Calu3 (cell line): ENCODE measurements at regions not wholly inside any gene's neighbourhood (a gene's known extent, or its start where the extent isn't known, plus 50 kb on each side); places are given as distances from the start of the nearest gene placed in this dataset.

ENCODE experiments used
- BruUV-seq: library from RNA; stranded (reverse); fragments of 400-500 nt; replicated peaks from 2 replicates; lab custom pipeline; 2021; lab: Mats Ljungman, UMichigan
- CTCF ChIA-PET: fragments of 300-600 bp; sonication (Branson Sonifier 250); formaldehyde crosslinking; loops from one replicate; lab custom pipeline; 2022; ENCODE audit warnings: antibody characterized with exemption; lab: Charles Lee
- DNase-seq: peaks from one replicate; pipeline ENCODE4 v3.0.0; 2022
- H3K27ac Mint-ChIP-seq: one replicate; pipeline ENCODE4 v1.8.0; 2022; ENCODE audit warnings: mixed read lengths; ENCODE audit not compliant: unreplicated experiment
- H3K27me3 Mint-ChIP-seq: one replicate; pipeline ENCODE4 v1.8.0; 2022; ENCODE audit warnings: mixed read lengths; ENCODE audit not compliant: unreplicated experiment
- H3K36me3 Mint-ChIP-seq: one replicate; pipeline ENCODE4 v1.8.0; 2022; ENCODE audit warnings: mild to moderate bottlenecking, moderate library complexity, mixed read lengths; ENCODE audit not compliant: insufficient read depth, unreplicated experiment
- H3K4me1 Mint-ChIP-seq: one replicate; pipeline ENCODE4 v1.8.0; 2022; ENCODE audit warnings: mild to moderate bottlenecking, low read depth, mixed read lengths; ENCODE audit not compliant: unreplicated experiment
- H3K4me3 Mint-ChIP-seq: one replicate; pipeline ENCODE4 v1.8.0; 2022; ENCODE audit warnings: mild to moderate bottlenecking, low read depth, moderate library complexity, mixed read lengths; ENCODE audit not compliant: unreplicated experiment
- H3K9me3 Mint-ChIP-seq: one replicate; pipeline ENCODE4 v1.8.0; 2022; ENCODE audit warnings: low read depth, mixed read lengths; ENCODE audit not compliant: unreplicated experiment
- intact Hi-C: fragments of 100-400 bp; cut with micrococcal nuclease; formaldehyde crosslinking; loops from one replicate; pipeline ENCODE4 v1.10.0; 2022; ENCODE audit not compliant: unreplicated experiment
- TF ChIP-seq, protein P1 (sequence below): fragments of 200-600 bp; IDR thresholded peaks from one replicate; pipeline ENCODE4 v1.8.0; 2022; ENCODE audit warnings: antibody characterized with exemption; ENCODE audit not compliant: unreplicated experiment

DNA sequence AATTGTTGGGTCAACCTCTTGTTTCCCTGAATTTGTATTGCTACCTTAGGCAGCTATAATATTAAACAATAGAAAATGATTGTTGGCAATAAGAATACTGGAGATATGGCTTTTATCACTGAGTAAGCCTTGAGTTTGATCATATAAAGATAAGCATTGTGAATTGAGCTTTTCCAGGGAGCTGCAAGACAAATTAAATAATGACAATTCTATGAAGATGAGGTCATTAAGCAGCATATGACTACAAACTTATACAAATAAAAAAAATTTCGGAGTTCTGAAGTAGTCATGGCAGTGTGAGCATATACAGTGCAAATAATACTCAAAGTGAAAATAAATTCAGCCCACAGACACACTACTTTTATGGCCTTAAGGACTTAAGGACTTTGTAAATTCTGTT, 161.1 kb upstream of the ANO5 start:
- Mint-ChIP-seq H3K9me3 (peaks cover 9% of the 10 kb centered on the region), H3K4me3 (no peak overlapping the region), H3K4me1 (no peaks in the 10 kb centered on the region), H3K27me3 (no peaks in the 10 kb centered on the region), H3K36me3 (no peaks in the 10 kb centered on the region), H3K27ac (no peak overlapping the region)
- intact Hi-C loops, result no loop called here
- TF ChIP-seq, protein P1, sequence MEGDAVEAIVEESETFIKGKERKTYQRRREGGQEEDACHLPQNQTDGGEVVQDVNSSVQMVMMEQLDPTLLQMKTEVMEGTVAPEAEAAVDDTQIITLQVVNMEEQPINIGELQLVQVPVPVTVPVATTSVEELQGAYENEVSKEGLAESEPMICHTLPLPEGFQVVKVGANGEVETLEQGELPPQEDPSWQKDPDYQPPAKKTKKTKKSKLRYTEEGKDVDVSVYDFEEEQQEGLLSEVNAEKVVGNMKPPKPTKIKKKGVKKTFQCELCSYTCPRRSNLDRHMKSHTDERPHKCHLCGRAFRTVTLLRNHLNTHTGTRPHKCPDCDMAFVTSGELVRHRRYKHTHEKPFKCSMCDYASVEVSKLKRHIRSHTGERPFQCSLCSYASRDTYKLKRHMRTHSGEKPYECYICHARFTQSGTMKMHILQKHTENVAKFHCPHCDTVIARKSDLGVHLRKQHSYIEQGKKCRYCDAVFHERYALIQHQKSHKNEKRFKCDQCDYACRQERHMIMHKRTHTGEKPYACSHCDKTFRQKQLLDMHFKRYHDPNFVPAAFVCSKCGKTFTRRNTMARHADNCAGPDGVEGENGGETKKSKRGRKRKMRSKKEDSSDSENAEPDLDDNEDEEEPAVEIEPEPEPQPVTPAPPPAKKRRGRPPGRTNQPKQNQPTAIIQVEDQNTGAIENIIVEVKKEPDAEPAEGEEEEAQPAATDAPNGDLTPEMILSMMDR, result no peak
- CTCF ChIA-PET, result no interaction called here
- BruUV-seq, result no TSS peak
- no peak for DNase-seq

DNA sequence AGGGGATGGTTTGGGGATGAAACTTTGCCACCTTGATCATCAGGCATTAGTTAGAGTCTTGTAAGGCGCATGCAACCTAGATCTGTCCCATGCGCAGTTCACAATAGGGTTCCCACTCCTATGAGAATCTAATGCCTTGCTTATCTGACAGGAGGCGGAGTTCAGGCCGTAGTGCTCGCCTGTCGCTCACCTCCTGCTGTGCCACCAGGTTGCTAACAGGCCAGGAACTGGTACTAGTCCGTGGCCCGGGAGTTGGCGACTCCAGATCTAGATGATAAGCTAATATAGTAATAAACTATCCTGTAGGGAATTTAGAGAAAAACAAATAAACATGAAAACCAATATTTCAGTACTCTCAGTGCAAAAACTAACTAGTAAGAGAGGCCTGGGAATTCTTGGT, 155.4 kb upstream of the ANO5 start:
- CTCF ChIA-PET, result no interaction called here
- no TSS peak for BruUV-seq
- no peaks in the 10 kb centered on the region for H3K36me3 Mint-ChIP-seq
- H3K9me3 Mint-ChIP-seq, result no peaks in the 10 kb centered on the region
- H3K27me3 Mint-ChIP-seq, result no peaks in the 10 kb centered on the region
- H3K27ac Mint-ChIP-seq, result no peak overlapping the region
- H3K4me3 Mint-ChIP-seq, result no peak overlapping the region
- H3K4me1 Mint-ChIP-seq, result no peaks in the 10 kb centered on the region
- intact Hi-C loops, result no loop called here
- no peak for DNase-seq
- TF ChIP-seq, protein P1, result no peak

GRCh38 chr11:22041039-22041438, 151.8 kb upstream of the ANO5 start:
- H3K4me1 Mint-ChIP-seq, result no peaks in the 10 kb centered on the region
- TF ChIP-seq, protein P1, result no peak
- no peaks in the 10 kb centered on the region for H3K27me3 Mint-ChIP-seq
- no peaks in the 10 kb centered on the region for H3K36me3 Mint-ChIP-seq
- no peak overlapping the region for H3K27ac Mint-ChIP-seq
- BruUV-seq, result no TSS peak
- CTCF ChIA-PET, result no interaction called here
- H3K9me3 Mint-ChIP-seq, result no peaks in the 10 kb centered on the region
- intact Hi-C loops, result no loop called here
- no peak overlapping the region for H3K4me3 Mint-ChIP-seq
- DNase-seq, result no peak

DNA sequence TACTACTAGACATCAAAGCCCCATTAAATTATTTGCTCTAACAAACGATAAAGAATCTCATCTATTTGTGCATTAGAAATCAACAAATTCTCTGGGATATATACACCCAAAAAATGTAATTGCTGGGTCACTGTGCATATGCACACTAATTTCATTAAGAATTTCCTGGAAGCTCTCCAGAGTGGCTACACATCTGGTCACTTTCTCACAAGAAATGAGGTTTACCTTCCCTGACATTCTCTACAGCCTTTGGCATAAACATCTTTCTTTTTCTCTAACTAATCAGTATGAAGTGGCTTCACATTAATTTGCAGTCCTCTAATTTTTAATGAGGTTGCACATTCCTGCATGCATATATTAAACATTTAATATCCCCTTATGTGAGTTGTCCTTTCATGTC, 150.8 kb upstream of the ANO5 start:
- Mint-ChIP-seq H3K9me3 (no peaks in the 10 kb centered on the region), H3K4me1 (no peaks in the 10 kb centered on the region), H3K4me3 (no peak overlapping the region), H3K27me3 (no peaks in the 10 kb centered on the region), H3K27ac (no peak overlapping the region), H3K36me3 (no peaks in the 10 kb centered on the region)
- CTCF ChIA-PET, result no interaction called here
- BruUV-seq, result no TSS peak
- TF ChIP-seq, protein P1, result no peak
- no peak for DNase-seq
- intact Hi-C loops, result no loop called here

DNA sequence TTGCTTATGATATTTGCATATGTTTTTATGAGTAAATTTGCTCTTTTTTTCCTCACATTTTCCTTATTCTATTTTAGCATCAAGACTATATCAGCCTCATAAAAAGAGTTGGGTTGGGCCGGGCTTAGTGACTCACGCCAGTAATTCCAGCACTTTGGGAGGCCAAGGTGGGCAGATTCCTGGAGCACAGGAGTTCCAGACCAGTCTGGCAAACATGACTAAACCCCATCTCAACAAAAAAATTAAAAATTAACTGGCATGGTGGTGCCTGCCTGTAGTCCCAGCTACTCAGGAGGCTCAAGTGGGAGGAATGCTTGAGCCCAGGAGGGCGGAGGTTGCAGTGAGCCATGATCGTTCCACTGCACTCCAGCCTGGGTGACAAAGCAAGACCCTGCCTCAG, 148.8 kb upstream of the ANO5 start:
- Mint-ChIP-seq H3K9me3 (no peaks in the 10 kb centered on the region), H3K36me3 (no peaks in the 10 kb centered on the region), H3K27me3 (no peaks in the 10 kb centered on the region), H3K4me1 (no peaks in the 10 kb centered on the region), H3K27ac (no peak overlapping the region), H3K4me3 (no peak overlapping the region)
- TF ChIP-seq, protein P1, result no peak
- DNase-seq, result no peak
- CTCF ChIA-PET, result no interaction called here
- no TSS peak for BruUV-seq
- intact Hi-C loops, result no loop called here
